ENCODE measurements at regions not wholly inside any gene's neighbourhood (a gene's known extent, or its start where the extent isn't known, plus 50 kb on each side); places are given as distances from the start of the nearest gene placed in this dataset.

GRCh38 chr21:39110431-39110830 is 72.8 kb downstream of the PSMG1 start:
- H4K20me1 ChIP-seq (ENCODE audit: insufficient read depth, low read length) = no peaks in the 10 kb centered on the region
- H3K4me1 ChIP-seq (ENCODE audit: low read length) = no peaks in the 10 kb centered on the region
- H3F3A ChIP-seq (ENCODE audit: insufficient read depth, low read length) = no peaks in the 10 kb centered on the region
- H3K9me2 ChIP-seq (replicated peaks; ENCODE audit: insufficient read depth, low read length) = no peaks in the 10 kb centered on the region
- H3K4me3 ChIP-seq (ENCODE audit: low read length) = no peak overlapping the region
- no peak overlapping the region for H3K9ac ChIP-seq (ENCODE audit: low read length)
- H3K36me3 ChIP-seq (replicated peaks; ENCODE audit: insufficient read depth, low read length) = no peaks in the 10 kb centered on the region
- H3K9me3 ChIP-seq (replicated peaks; ENCODE audit: insufficient read depth, low read length) = no peaks in the 10 kb centered on the region
- DNase-seq = no peak
- no peak overlapping the region for H3K4me2 ChIP-seq (ENCODE audit: low read depth, low read length)
- no peak for TF ChIP-seq EZH2phosphoT487 (IDR thresholded peaks at IDR 0.05; ENCODE audit: low read length)
- H3K27ac ChIP-seq (ENCODE audit: low read length) = no peak overlapping the region
- H3K27me3 ChIP-seq (replicated peaks; ENCODE audit: insufficient read depth, low read length) = peaks cover 7% of the 10 kb centered on the region
- no peaks in the 10 kb centered on the region for H3K79me2 ChIP-seq (ENCODE audit: low read length)
- no peak overlapping the region for H2AFZ ChIP-seq (ENCODE audit: low read length)

- Histone ChIP-seq H3K36me3 (replicated peaks; ENCODE audit: insufficient read depth, low read length) (no peaks in the 10 kb centered on the region), H3K4me2 (ENCODE audit: low read depth, low read length) (no peak overlapping the region), H3K9me2 (replicated peaks; ENCODE audit: insufficient read depth, low read length) (no peaks in the 10 kb centered on the region), H3K27me3 (replicated peaks; ENCODE audit: insufficient read depth, low read length) (peaks cover 7% of the 10 kb centered on the region), H3K9me3 (replicated peaks; ENCODE audit: insufficient read depth, low read length) (no peaks in the 10 kb centered on the region), H3K9ac (ENCODE audit: low read length) (no peak overlapping the region), H4K20me1 (ENCODE audit: insufficient read depth, low read length) (no peaks in the 10 kb centered on the region), H3F3A (ENCODE audit: insufficient read depth, low read length) (no peaks in the 10 kb centered on the region), H3K27ac (ENCODE audit: low read length) (no peak overlapping the region), H3K79me2 (ENCODE audit: low read length) (no peaks in the 10 kb centered on the region), H3K4me1 (ENCODE audit: low read length) (no peaks in the 10 kb centered on the region), H3K4me3 (ENCODE audit: low read length) (no peak overlapping the region), H2AFZ (ENCODE audit: low read length) (no peak overlapping the region)
- no peak for TF ChIP-seq EZH2 (optimal IDR thresholded peaks at IDR 0.05; ENCODE audit: low read depth, low read length)
- TF ChIP-seq CTCF (IDR thresholded peaks at IDR 0.05; ENCODE audit: low read length) = no peak
- DNase-seq = no peak
Observed at GRCh38 chr21:39109596-39110210, 73.5 kb downstream of the PSMG1 start.

- no peak overlapping the region for H2AFZ ChIP-seq (ENCODE audit: low read length)
- H3K79me2 ChIP-seq (ENCODE audit: low read length) = no peaks in the 10 kb centered on the region
- TF ChIP-seq EZH2 (optimal IDR thresholded peaks at IDR 0.05; ENCODE audit: low read depth, low read length) = no peak
- no peak for TF ChIP-seq EZH2phosphoT487 (IDR thresholded peaks at IDR 0.05; ENCODE audit: low read length)
- no peak for TF ChIP-seq CTCF (IDR thresholded peaks at IDR 0.05; ENCODE audit: low read length)
- no peak overlapping the region for H3K9ac ChIP-seq (ENCODE audit: low read length)
- H3K4me2 ChIP-seq (ENCODE audit: low read depth, low read length) = no peak overlapping the region
- peaks cover 7% of the 10 kb centered on the region for H3K27me3 ChIP-seq (replicated peaks; ENCODE audit: insufficient read depth, low read length)
- no peak for DNase-seq
- no peaks in the 10 kb centered on the region for H4K20me1 ChIP-seq (ENCODE audit: insufficient read depth, low read length)
- H3K9me3 ChIP-seq (replicated peaks; ENCODE audit: insufficient read depth, low read length) = no peaks in the 10 kb centered on the region
- no peak overlapping the region for H3K4me3 ChIP-seq (ENCODE audit: low read length)
- no peaks in the 10 kb centered on the region for H3K9me2 ChIP-seq (replicated peaks; ENCODE audit: insufficient read depth, low read length)
- no peaks in the 10 kb centered on the region for H3K4me1 ChIP-seq (ENCODE audit: low read length)
- no peak overlapping the region for H3K27ac ChIP-seq (ENCODE audit: low read length)
- H3F3A ChIP-seq (ENCODE audit: insufficient read depth, low read length) = no peaks in the 10 kb centered on the region
- H3K36me3 ChIP-seq (replicated peaks; ENCODE audit: insufficient read depth, low read length) = no peaks in the 10 kb centered on the region
Observed at GRCh38 chr21:39109163-39109530, 74.1 kb downstream of the PSMG1 start.

GRCh38 chr21:39108291-39109162 is 74.7 kb downstream of the PSMG1 start:
- Histone ChIP-seq H2AFZ (ENCODE audit: low read length) (no peak overlapping the region), H4K20me1 (ENCODE audit: insufficient read depth, low read length) (no peaks in the 10 kb centered on the region), H3K4me1 (ENCODE audit: low read length) (no peaks in the 10 kb centered on the region), H3K27me3 (replicated peaks; ENCODE audit: insufficient read depth, low read length) (peaks cover 7% of the 10 kb centered on the region), H3K4me3 (ENCODE audit: low read length) (no peak overlapping the region), H3K9me2 (replicated peaks; ENCODE audit: insufficient read depth, low read length) (no peaks in the 10 kb centered on the region), H3F3A (ENCODE audit: insufficient read depth, low read length) (no peaks in the 10 kb centered on the region), H3K27ac (ENCODE audit: low read length) (no peak overlapping the region), H3K9ac (ENCODE audit: low read length) (no peak overlapping the region), H3K36me3 (replicated peaks; ENCODE audit: insufficient read depth, low read length) (no peaks in the 10 kb centered on the region), H3K79me2 (ENCODE audit: low read length) (no peaks in the 10 kb centered on the region), H3K4me2 (ENCODE audit: low read depth, low read length) (no peak overlapping the region), H3K9me3 (replicated peaks; ENCODE audit: insufficient read depth, low read length) (no peaks in the 10 kb centered on the region)
- no peak for DNase-seq
- TF ChIP-seq EZH2phosphoT487 (IDR thresholded peaks at IDR 0.05; ENCODE audit: low read length) (no peak), EZH2 (optimal IDR thresholded peaks at IDR 0.05; ENCODE audit: low read depth, low read length) (no peak), CTCF (IDR thresholded peaks at IDR 0.05; ENCODE audit: low read length) (no peak)

Measured in MM.1S (cell line).